HepG2 (cell line): ENCODE measurements at regions not wholly inside any gene's neighbourhood (a gene's known extent, or its start where the extent isn't known, plus 50 kb on each side); places are given as distances from the start of the nearest gene placed in this dataset.
"Not testable (repeated sequence)": the region's sequence is repeated elsewhere in the genome, so short reads cannot be mapped to it uniquely, and the experiment has no call there.

ENCODE experiments used
- ATAC-seq: fragments of 200-7000 bp; cut with Tn5 transposase; 3 replicates; pipeline ENCODE4 v1.9.1; 2020; ENCODE audit warnings: mild to moderate bottlenecking, moderate library complexity
- BruUV-seq: library from RNA; stranded (reverse); fragments of 400-500 nt; replicated peaks from 2 replicates; lab custom pipeline; 2021; lab: Mats Ljungman, UMichigan
- CTCF ChIA-PET: fragments of 300-600 bp; formaldehyde crosslinking; extraction: SDS; loops from one replicate; lab custom pipeline; 2021; ENCODE audit warnings: low total read pairs, inconsistent platforms, low intra/inter-chr PET ratio; lab: Yijun Ruan, JAX
- POLR2A ChIA-PET: fragments of 350-600 bp; sonication (Branson Sonifier 250); formaldehyde crosslinking; loops from one replicate; lab custom pipeline; 2020; ENCODE audit warnings: antibody characterized with exemption, inconsistent platforms; lab: Yijun Ruan, JAX
- DNase-seq: peaks from one replicate; pipeline ENCODE4 v3.0.0-alpha.2; 2015; ENCODE audit warnings: low spot score
- FAIRE-seq: peaks from 3 replicates; lab custom pipeline; 2011; peaks lifted over from hg19 to GRCh38; lab: Jason Lieb, UNC
- H2AFZ ChIP-seq: one replicate; pipeline ENCODE4 v1.6.1; 2011; ENCODE audit warnings: low read length, inconsistent platforms
- H3K27ac ChIP-seq: fragments of 300-600 bp; 3 replicates; pipeline ENCODE4 v1.8.0; 2011; ENCODE audit warnings: mixed run types, mild to moderate bottlenecking, mixed read lengths, low read length, inconsistent platforms; ENCODE audit not compliant: insufficient read depth; ENCODE audit errors: extremely low read length
- H3K27me3 ChIP-seq, 2 experiments: fragments of 200-600 bp in 1 of 2; 2 replicates in 1 of 2; 3 replicates in 1 of 2; pipeline versions ENCODE4 v1.6.0 to v1.8.0; 2011; ENCODE audit warnings: low read length in 2 of 2, mild to moderate bottlenecking in 2 of 2, moderate library complexity in 2 of 2, inconsistent platforms in 1 of 2; ENCODE audit not compliant: insufficient read depth in 2 of 2, control insufficient read depth in 1 of 2
- H3K36me3 ChIP-seq, 2 experiments: fragments of 200-600 bp in 1 of 2; replicated peaks in 1 of 2; 2 replicates in 1 of 2; 3 replicates in 1 of 2; pipeline versions ENCODE4 v1.5.1 to v1.8.0; 2011; ENCODE audit warnings: low read length in 2 of 2, inconsistent platforms in 1 of 2; ENCODE audit not compliant: insufficient read depth in 2 of 2, control insufficient read depth in 1 of 2
- H3K4me1 ChIP-seq: 2 replicates; pipeline ENCODE4 v1.5.1; 2012; ENCODE audit warnings: low read length, inconsistent platforms; ENCODE audit not compliant: insufficient read depth
- H3K4me2 ChIP-seq: 2 replicates; pipeline ENCODE4 v1.6.0; 2011; ENCODE audit warnings: low read depth, low read length, inconsistent platforms
- H3K4me3 ChIP-seq, 3 experiments: fragments of 200-600 bp in 1 of 3; sonication (generic), shearing (Covaris generic) in 1 of 3; replicated peaks in 1 of 3; 2 replicates each; pipeline ENCODE4 v1.5.1; 2011 to 2016; ENCODE audit warnings: low read length in 3 of 3, inconsistent platforms in 2 of 3, low read depth in 2 of 3, mild to moderate bottlenecking in 2 of 3, control low read depth in 1 of 3, mixed read lengths in 1 of 3; ENCODE audit not compliant: insufficient read depth in 1 of 3
- H3K79me2 ChIP-seq: one replicate; pipeline ENCODE4 v1.6.1; 2011; ENCODE audit warnings: low read length, inconsistent platforms; ENCODE audit not compliant: insufficient read depth
- H3K9ac ChIP-seq: 2 replicates; pipeline ENCODE4 v1.6.0; 2011; ENCODE audit warnings: mild to moderate bottlenecking, low read depth, low read length, inconsistent platforms; ENCODE audit not compliant: insufficient read depth
- H3K9me3 ChIP-seq: 2 replicates; pipeline ENCODE4 v1.5.1; 2012; ENCODE audit warnings: mild to moderate bottlenecking, low read length
- H4K20me1 ChIP-seq: 2 replicates; pipeline ENCODE4 v1.6.0; 2011; ENCODE audit warnings: inconsistent platforms, mild to moderate bottlenecking, low read length, moderate library complexity; ENCODE audit not compliant: insufficient read depth
- JDP2 ChIP-seq: sonication (generic); formaldehyde crosslinking; IDR thresholded peaks from 2 replicates; pipeline ENCODE4 v1.8.1; 2022; ENCODE audit warnings: missing genetic modification reagents, borderline replicate concordance
- ZBTB2 ChIP-seq: sonication (generic); formaldehyde crosslinking; IDR thresholded peaks from 2 replicates; pipeline ENCODE4 v1.8.0; 2022; ENCODE audit warnings: low read depth, missing genetic modification reagents
- ZKSCAN5 ChIP-seq: sonication (generic); formaldehyde crosslinking; IDR thresholded peaks from 2 replicates; pipeline ENCODE4 v1.5.1; 2020; ENCODE audit warnings: mild to moderate bottlenecking, missing genetic modification reagents
- ZNF205 ChIP-seq: IDR thresholded peaks from 2 replicates; pipeline ENCODE4 v1.6.1; 2018; ENCODE audit warnings: missing biosample characterization, missing genetic modification reagents
- ZNF639 ChIP-seq: conservative IDR thresholded peaks from 2 replicates; pipeline ENCODE4 v1.6.1; 2018; ENCODE audit warnings: missing genetic modification reagents
- ZXDC ChIP-seq: sonication (generic); formaldehyde crosslinking; IDR thresholded peaks from 2 replicates; pipeline ENCODE4 v1.5.0; 2020; ENCODE audit warnings: mild to moderate bottlenecking, missing genetic modification reagents
- WGBS: methylation state at CpG from one replicate; pipeline ENCODE4 v1.1.6; 2017; ENCODE audit warnings: low lambda C conversion rate; 5-methylcytosine and 5-hydroxymethylcytosine counted together
- in situ Hi-C: cut with HindIII; loops from 2 replicates; pipeline ENCODE4 v1.10.0; 2017; ENCODE audit warnings: low pct_unique_long_range_greater_than_20kb; ENCODE audit not compliant: extremely low pct_ligation_motif_present
- intact Hi-C: fragments of 100-400 bp; cut with micrococcal nuclease; formaldehyde crosslinking; loops from one replicate; pipeline ENCODE4 v1.10.0; 2022; ENCODE audit not compliant: unreplicated experiment

- FAIRE-seq, intact Hi-C loops: not testable (repeated sequence)
- WGBS = no CpG with 5 or more reads among the region's 7 CpGs
These were observed 63.8 kb downstream of the SPANXA1 start for GRCh38 chrX:141520750-141521149.

GRCh38 chrX:141475788-141476187 is 108.8 kb downstream of the SPANXA1 start:
- H3K9me3 ChIP-seq, H3K4me2 ChIP-seq, FAIRE-seq, H2AFZ ChIP-seq, H4K20me1 ChIP-seq, POLR2A ChIA-PET, H3K9ac ChIP-seq, H3K27me3 ChIP-seq, H3K36me3 ChIP-seq, BruUV-seq, intact Hi-C loops, DNase-seq, CTCF ChIA-PET, in situ Hi-C loops, H3K4me3 ChIP-seq, H3K27ac ChIP-seq, H3K79me2 ChIP-seq, ATAC-seq, H3K4me1 ChIP-seq: not testable (repeated sequence)
- 0% methylated on average over 1 of the region's 6 CpGs for WGBS

More at GRCh38 chrX:141520750-141521149, 63.8 kb downstream of the SPANXA1 start:
- POLR2A ChIA-PET, H2AFZ ChIP-seq, H3K79me2 ChIP-seq, H3K27me3 ChIP-seq, ATAC-seq, H3K36me3 ChIP-seq, CTCF ChIA-PET, BruUV-seq, H3K27ac ChIP-seq, DNase-seq, H3K9me3 ChIP-seq, H4K20me1 ChIP-seq, H3K4me3 ChIP-seq, in situ Hi-C loops, H3K4me2 ChIP-seq, H3K4me1 ChIP-seq, H3K9ac ChIP-seq: not testable (repeated sequence)

- CTCF ChIA-PET = no interaction called here
- no peak overlapping the region for H2AFZ ChIP-seq
- no peaks in the 10 kb centered on the region for H4K20me1 ChIP-seq
- POLR2A ChIA-PET = no interaction called here
- 2% methylated on average over 4 of the region's 4 CpGs for WGBS
- no peaks in the 10 kb centered on the region for H3K4me1 ChIP-seq
- no peak overlapping the region for H3K4me2 ChIP-seq
- H3K9me3 ChIP-seq = no peaks in the 10 kb centered on the region
- BruUV-seq = no TSS peak
- H3K9ac ChIP-seq = no peak overlapping the region
- ATAC-seq (no peak), DNase-seq (no peak), FAIRE-seq (no peak)
- no peak overlapping the region for H3K27ac ChIP-seq
- H3K27me3 ChIP-seq = no peaks in the 10 kb centered on the region
- intact Hi-C loops (no loop called here), in situ Hi-C loops (no loop called here)
- no peak overlapping the region for H3K4me3 ChIP-seq
- no peaks in the 10 kb centered on the region for H3K79me2 ChIP-seq
- no peaks in the 10 kb centered on the region for H3K36me3 ChIP-seq
- TF ChIP-seq ZNF639 (CRISPR knock-in tag) (no peak), ZNF205 (CRISPR knock-in tag) (no peak), ZXDC (CRISPR knock-in tag) (no peak), ZKSCAN5 (no peak), ZBTB2 (CRISPR knock-in tag) (no peak), JDP2 (no peak)
These were observed 115.1 kb downstream of the SPANXA1 start for GRCh38 chrX:141469469-141469868.
